GM23248 (cell line): ENCODE measurements at regions not wholly inside any gene's neighbourhood (a gene's known extent, or its start where the extent isn't known, plus 50 kb on each side); places are given as distances from the start of the nearest gene placed in this dataset.
"Not testable (repeated sequence)": the region's sequence is repeated elsewhere in the genome, so short reads cannot be mapped to it uniquely, and the experiment has no call there.

ENCODE experiments used
- DNase-seq: peaks from one replicate; pipeline ENCODE4 v3.0.0-alpha.2; 2015
- H2AFZ ChIP-seq: fragments of 200-600 bp; sonication (generic); 2 replicates; pipeline ENCODE4 v1.6.1; 2016; ENCODE audit warnings: antibody characterized with exemption
- H3F3A ChIP-seq: fragments of 200-600 bp; sonication (generic); 2 replicates; pipeline ENCODE4 v1.6.1; 2016; ENCODE audit warnings: mild to moderate bottlenecking, antibody characterized with exemption, mixed run types; ENCODE audit not compliant: insufficient read depth
- H3K27ac ChIP-seq: fragments of 200-600 bp; sonication (generic); 2 replicates; pipeline ENCODE4 v1.5.1; 2016; ENCODE audit warnings: mild to moderate bottlenecking
- H3K27me3 ChIP-seq: fragments of 200-600 bp; sonication (generic); replicated peaks from 2 replicates; pipeline ENCODE4 v1.6.1; 2016; ENCODE audit warnings: mild to moderate bottlenecking; ENCODE audit not compliant: insufficient read depth
- H3K36me3 ChIP-seq: fragments of 200-600 bp; sonication (generic); 2 replicates; pipeline ENCODE4 v1.6.1; 2016; ENCODE audit warnings: low read depth, mild to moderate bottlenecking
- H3K4me1 ChIP-seq: fragments of 200-600 bp; sonication (generic); 2 replicates; pipeline ENCODE4 v1.6.1; 2016; ENCODE audit warnings: mild to moderate bottlenecking; ENCODE audit not compliant: insufficient read depth
- H3K4me2 ChIP-seq: fragments of 200-600 bp; sonication (generic); one replicate; pipeline ENCODE4 v1.6.1; 2016; ENCODE audit warnings: mild to moderate bottlenecking; ENCODE audit not compliant: unreplicated experiment
- H3K4me3 ChIP-seq: fragments of 200-600 bp; sonication (generic); 2 replicates; pipeline ENCODE4 v1.5.1; 2016; ENCODE audit warnings: mild to moderate bottlenecking
- H3K79me2 ChIP-seq: fragments of 200-600 bp; sonication (generic); 2 replicates; pipeline ENCODE4 v1.6.1; 2016; ENCODE audit warnings: mild to moderate bottlenecking; ENCODE audit not compliant: insufficient read depth
- H3K9ac ChIP-seq: fragments of 200-600 bp; sonication (generic); 2 replicates; pipeline ENCODE4 v1.6.1; 2016; ENCODE audit warnings: mild to moderate bottlenecking
- H3K9me2 ChIP-seq: fragments of 200-600 bp; sonication (generic); 2 replicates; pipeline ENCODE4 v1.6.1; 2016; ENCODE audit warnings: mixed run types, mild to moderate bottlenecking, moderate library complexity; ENCODE audit not compliant: insufficient read depth
- H3K9me3 ChIP-seq: fragments of 200-600 bp; sonication (generic); one replicate; pipeline ENCODE4 v1.6.1; 2017; ENCODE audit warnings: low read depth
- H4K20me1 ChIP-seq: fragments of 200-600 bp; sonication (generic); 2 replicates; pipeline ENCODE4 v1.6.0; 2016; ENCODE audit not compliant: insufficient read depth
- EZH2 ChIP-seq: fragments of 200-600 bp; sonication (generic); IDR thresholded peaks from 2 replicates; pipeline ENCODE4 v1.6.1; 2018; ENCODE audit warnings: antibody characterized with exemption, mild to moderate bottlenecking; ENCODE audit not compliant: insufficient read depth, poor library complexity, severe bottlenecking
- EZH2phosphoT487 ChIP-seq: fragments of 200-600 bp; sonication (generic); IDR thresholded peaks from 2 replicates; pipeline ENCODE4 v1.6.1; 2018; ENCODE audit warnings: antibody characterized with exemption, moderate library complexity, mild to moderate bottlenecking, low read depth; ENCODE audit not compliant: insufficient read depth
- WGBS, 2 experiments: methylation state at CpG; one replicate each; pipeline ENCODE4 v1.1.6; 2015 to 2017; ENCODE audit warnings: low lambda C conversion rate in 2 of 2, low coverage in 1 of 2; ENCODE audit errors: missing lambda C conversion rate in 2 of 2; 5-methylcytosine and 5-hydroxymethylcytosine counted together
- in situ Hi-C: fragments of 300-500 bp; cut with MboI; formaldehyde crosslinking; loops from 2 replicates; pipeline ENCODE4 v1.15.0; 2020

GRCh38 chr19:20471431-20471830 is 94.2 kb downstream of the ZNF737 start:
- Histone ChIP-seq H3K36me3 (no peaks in the 10 kb centered on the region), H3K4me2 (no peak overlapping the region), H3K27ac (no peak overlapping the region), H3K27me3 (no peaks in the 10 kb centered on the region), H3K9ac (no peak overlapping the region), H3K9me3 (no peaks in the 10 kb centered on the region), H4K20me1 (no peaks in the 10 kb centered on the region), H2AFZ (no peak overlapping the region), H3K4me1 (no peaks in the 10 kb centered on the region), H3K79me2 (no peaks in the 10 kb centered on the region), H3F3A (no peaks in the 10 kb centered on the region), H3K4me3 (no peak overlapping the region), H3K9me2 (no peaks in the 10 kb centered on the region)
- TF ChIP-seq EZH2phosphoT487, result no peak
- in situ Hi-C loops, result no loop called here
- WGBS, 2 experiments, result 46% methylated on average over 4 of the region's 4 CpGs
- DNase-seq, result no peak

GRCh38 chr19:20470345-20471135 is 95.0 kb downstream of the ZNF737 start:
- Histone ChIP-seq H2AFZ (no peak overlapping the region), H3K4me3 (no peak overlapping the region), H3K9me3 (no peaks in the 10 kb centered on the region), H3K36me3 (no peaks in the 10 kb centered on the region), H3K27ac (no peak overlapping the region), H3K4me1 (no peaks in the 10 kb centered on the region), H3K9ac (no peak overlapping the region), H3F3A (no peaks in the 10 kb centered on the region), H3K79me2 (no peaks in the 10 kb centered on the region), H4K20me1 (no peaks in the 10 kb centered on the region), H3K9me2 (no peaks in the 10 kb centered on the region), H3K27me3 (no peaks in the 10 kb centered on the region), H3K4me2 (no peak overlapping the region)
- DNase-seq, result no peak
- no peak for TF ChIP-seq EZH2
- no peak for TF ChIP-seq EZH2phosphoT487
- WGBS, 2 experiments, result 25 to 26% methylated on average over 4 of the region's 4 CpGs
- in situ Hi-C loops, result no loop called here

DNA sequence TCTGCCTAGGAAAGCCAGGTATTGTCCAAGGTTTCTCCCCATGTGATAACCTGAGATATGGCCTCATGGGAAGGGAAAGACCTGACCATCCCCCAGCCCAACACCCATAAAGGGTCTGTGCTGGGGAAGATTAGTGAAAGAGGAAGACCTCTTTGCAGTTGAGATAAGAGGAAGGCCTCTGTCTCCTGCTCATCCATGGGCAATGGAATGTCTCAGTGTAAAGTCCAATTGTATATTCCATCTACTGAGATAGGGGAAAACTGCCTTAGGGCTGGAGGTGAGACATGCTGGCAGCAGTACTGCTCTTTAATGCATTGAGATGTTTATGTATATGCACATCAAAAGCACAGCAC is 99.0 kb downstream of the ZNF737 start:
- H2AFZ ChIP-seq, H3K9me3 ChIP-seq, H3K9ac ChIP-seq, H3F3A ChIP-seq, H3K36me3 ChIP-seq, H4K20me1 ChIP-seq, H3K4me3 ChIP-seq, H3K9me2 ChIP-seq, H3K4me2 ChIP-seq, DNase-seq, H3K79me2 ChIP-seq, in situ Hi-C loops, H3K27ac ChIP-seq, H3K27me3 ChIP-seq, H3K4me1 ChIP-seq: not testable (repeated sequence)

DNA sequence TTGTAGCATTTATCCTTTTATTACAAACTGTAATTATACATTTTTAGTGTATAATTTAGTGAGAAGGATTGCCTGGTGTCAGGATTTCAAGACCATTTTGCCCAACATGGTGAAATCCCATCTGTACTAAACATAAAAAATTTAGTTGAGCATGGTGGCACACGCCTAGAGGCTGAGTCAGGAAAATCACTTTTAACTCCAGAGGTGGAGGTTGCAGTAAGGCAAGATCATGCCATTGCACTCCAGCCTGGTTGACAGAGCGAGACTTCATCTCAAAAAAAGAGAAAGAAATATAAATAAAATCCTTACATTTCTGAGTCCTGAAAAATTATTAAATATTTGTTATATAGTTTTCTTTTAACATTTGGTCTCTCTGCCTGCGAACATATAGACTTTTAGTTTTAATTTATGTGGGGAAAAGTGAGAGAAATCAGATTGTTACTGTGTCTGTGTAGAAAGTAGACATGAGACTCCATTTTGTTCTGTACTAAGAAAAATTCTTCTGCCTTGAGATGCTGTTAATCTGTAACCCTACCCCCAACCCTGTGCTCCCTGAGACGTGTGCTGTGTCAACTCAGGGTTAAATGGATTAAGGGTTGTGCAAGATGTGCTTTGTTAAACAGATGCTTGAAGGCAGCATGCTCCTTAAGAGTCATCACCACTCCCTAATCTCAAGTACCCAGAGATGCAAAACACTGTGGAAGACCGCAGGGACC is 99.5 kb downstream of the ZNF737 start:
- H3K9me2 ChIP-seq, H3K36me3 ChIP-seq, H3K4me3 ChIP-seq, H4K20me1 ChIP-seq, H3K9me3 ChIP-seq, H3K9ac ChIP-seq, H3K4me1 ChIP-seq, H3K79me2 ChIP-seq, DNase-seq, in situ Hi-C loops, H3K27me3 ChIP-seq, H3F3A ChIP-seq, H2AFZ ChIP-seq, H3K4me2 ChIP-seq, H3K27ac ChIP-seq: not testable (repeated sequence)
- 5 to 12% methylated on average over 5 of the region's 5 CpGs for WGBS, 2 experiments

DNA sequence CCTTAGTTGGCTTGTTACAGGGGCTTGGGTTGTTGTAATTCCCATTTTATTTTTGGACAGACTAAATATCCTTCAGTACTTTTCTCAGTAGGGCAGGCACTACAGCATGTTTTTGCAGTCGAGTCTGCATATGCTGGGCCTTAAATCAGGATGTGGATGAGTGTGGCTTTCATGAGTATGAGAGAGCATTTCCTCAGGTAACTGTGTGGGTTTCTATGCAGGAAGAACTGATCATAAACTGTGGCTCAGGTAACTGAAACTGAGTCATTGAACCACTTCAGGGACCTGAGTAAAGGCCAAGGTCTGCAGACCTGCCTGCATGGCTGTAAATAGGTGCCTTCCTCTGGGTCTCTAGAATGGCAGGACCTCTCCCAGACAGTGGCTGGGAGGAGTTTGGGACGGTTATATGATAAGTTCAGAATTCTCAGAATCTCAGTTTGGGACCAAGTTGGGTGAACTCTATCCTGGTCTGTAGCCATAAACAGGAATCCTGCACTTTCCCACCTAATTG is 112.1 kb downstream of the ZNF737 start:
- no peaks in the 10 kb centered on the region for H3K36me3 ChIP-seq
- in situ Hi-C loops, result no loop called here
- no peak overlapping the region for H2AFZ ChIP-seq
- no peaks in the 10 kb centered on the region for H3K9me3 ChIP-seq
- H3K27me3 ChIP-seq, result no peaks in the 10 kb centered on the region
- H3K27ac ChIP-seq, result no peak overlapping the region
- no peaks in the 10 kb centered on the region for H3K79me2 ChIP-seq
- no peaks in the 10 kb centered on the region for H3K4me1 ChIP-seq
- H3F3A ChIP-seq, result no peaks in the 10 kb centered on the region
- H3K9me2 ChIP-seq, result no peaks in the 10 kb centered on the region
- H3K9ac ChIP-seq, result no peak overlapping the region
- H3K4me2 ChIP-seq, result no peak overlapping the region
- H3K4me3 ChIP-seq, result no peak overlapping the region
- WGBS, 2 experiments, result 3 to 4% methylated on average over 2 of the region's 2 CpGs
- no peak for TF ChIP-seq EZH2
- no peak for TF ChIP-seq EZH2phosphoT487
- H4K20me1 ChIP-seq, result no peaks in the 10 kb centered on the region
- DNase-seq, result no peak
